Neuronal stem cell (in vitro differentiated cells): ENCODE measurements at regions not wholly inside any gene's neighbourhood (a gene's known extent, or its start where the extent isn't known, plus 50 kb on each side); places are given as distances from the start of the nearest gene placed in this dataset.
A peak's percentile ranks its signal among the peaks of the same experiment; 100 is the strongest.

Source experiments
- DNase-seq: peaks from one replicate; pipeline ENCODE4 v3.0.0-alpha.2; 2013; ENCODE audit warnings: low spot score
- H2AFZ ChIP-seq: one replicate; pipeline ENCODE4 v1.6.1; 2013; ENCODE audit warnings: mild to moderate bottlenecking, low read length, inconsistent platforms
- H2AK5ac ChIP-seq: 2 replicates; pipeline ENCODE4 v1.6.1; 2013; ENCODE audit warnings: low read depth, mild to moderate bottlenecking, inconsistent platforms, low read length, moderate library complexity, mixed read lengths
- H2BK120ac ChIP-seq: 2 replicates; pipeline ENCODE4 v1.6.1; 2013; ENCODE audit warnings: low read depth, mild to moderate bottlenecking, inconsistent platforms, low read length, moderate library complexity, mixed read lengths
- H2BK12ac ChIP-seq: one replicate; pipeline ENCODE4 v1.6.1; 2013; ENCODE audit warnings: low read length, inconsistent platforms
- H2BK15ac ChIP-seq: 2 replicates; pipeline ENCODE4 v1.6.1; 2013; ENCODE audit warnings: mild to moderate bottlenecking, low read length, inconsistent platforms, mixed read lengths
- H2BK5ac ChIP-seq: one replicate; pipeline ENCODE4 v1.6.1; 2013; ENCODE audit warnings: inconsistent platforms, mild to moderate bottlenecking, low read length, moderate library complexity
- H3K14ac ChIP-seq: one replicate; pipeline ENCODE4 v1.6.1; 2013; ENCODE audit warnings: low read length, inconsistent platforms
- H3K18ac ChIP-seq: 2 replicates; pipeline ENCODE4 v1.6.1; 2013; ENCODE audit warnings: low read length, inconsistent platforms
- H3K23ac ChIP-seq: 2 replicates; pipeline ENCODE4 v1.6.1; 2013; ENCODE audit warnings: low read depth, mild to moderate bottlenecking, mixed read lengths, low read length, inconsistent platforms; ENCODE audit not compliant: poor library complexity
- H3K27ac ChIP-seq: replicated peaks from 3 replicates; pipeline ENCODE4 v1.5.1; 2013; ENCODE audit warnings: low read length, inconsistent platforms
- H3K27me3 ChIP-seq, 3 experiments: 2 replicates each; pipeline ENCODE4 v1.6.1; 2013; ENCODE audit warnings: low read length in 3 of 3, mild to moderate bottlenecking in 2 of 3, inconsistent platforms in 1 of 3, low read depth in 1 of 3, mixed read lengths in 1 of 3, moderate library complexity in 1 of 3; ENCODE audit not compliant: control insufficient read depth in 3 of 3, insufficient read depth in 3 of 3
- H3K36me3 ChIP-seq, 2 donors: replicated peaks in 1 of 2; 2 replicates each; pipeline ENCODE4 v1.6.1; 2013; ENCODE audit warnings: low read length in 2 of 2; ENCODE audit not compliant: control insufficient read depth in 2 of 2, insufficient read depth in 2 of 2
- H3K4ac ChIP-seq: 2 replicates; pipeline ENCODE4 v1.6.1; 2013; ENCODE audit warnings: inconsistent platforms, mild to moderate bottlenecking, low read length, moderate library complexity
- H3K4me1 ChIP-seq, 2 donors: 1 replicate in 1 of 2; 2 replicates in 1 of 2; pipeline ENCODE4 v1.6.1; 2013; ENCODE audit warnings: low read length in 2 of 2, low read depth in 1 of 2; ENCODE audit not compliant: control insufficient read depth in 2 of 2, insufficient read depth in 1 of 2
- H3K4me2 ChIP-seq: one replicate; pipeline ENCODE4 v1.6.1; 2013; ENCODE audit warnings: mild to moderate bottlenecking, low read length, inconsistent platforms; ENCODE audit not compliant: insufficient read depth, poor library complexity, severe bottlenecking
- H3K4me3 ChIP-seq, 2 donors: 2 replicates each; pipeline ENCODE4 v1.5.1; 2013; ENCODE audit warnings: low read length in 2 of 2, mild to moderate bottlenecking in 2 of 2, inconsistent platforms in 1 of 2, moderate library complexity in 1 of 2
- H3K79me1 ChIP-seq: one replicate; pipeline ENCODE4 v1.6.1; 2013; ENCODE audit warnings: low read depth, mild to moderate bottlenecking, inconsistent platforms, low read length, moderate library complexity
- H3K9ac ChIP-seq: one replicate; pipeline ENCODE4 v1.6.1; 2013; ENCODE audit warnings: mild to moderate bottlenecking, low read depth, low read length, inconsistent platforms; ENCODE audit not compliant: poor library complexity
- H3K9me3 ChIP-seq, 2 donors: replicated peaks in 1 of 2; 2 replicates each; pipeline versions ENCODE3 to v1.6.1; 2013; ENCODE audit warnings: low read length in 2 of 2, mild to moderate bottlenecking in 2 of 2, inconsistent platforms in 1 of 2, low read depth in 1 of 2, mixed read lengths in 1 of 2, moderate library complexity in 1 of 2; ENCODE audit not compliant: control insufficient read depth in 2 of 2, insufficient read depth in 1 of 2
- H4K8ac ChIP-seq: one replicate; pipeline ENCODE4 v1.6.1; 2013; ENCODE audit warnings: low read depth, mild to moderate bottlenecking, inconsistent platforms, low read length, moderate library complexity
- H4K91ac ChIP-seq: one replicate; pipeline ENCODE4 v1.6.1; 2013; ENCODE audit warnings: low read length, low read depth, mild to moderate bottlenecking, inconsistent platforms; ENCODE audit not compliant: poor library complexity
- WGBS, 2 donors: extraction: QIAGEN DNeasy Blood & Tissue Kit; methylation state at CpG; one replicate each; pipeline ENCODE4 v1.1.7; 2013; ENCODE audit warnings: missing lambda C conversion rate in 2 of 2, mixed read lengths in 1 of 2; ENCODE audit not compliant: insufficient read length in 2 of 2, insufficient replicate concordance in 1 of 2; ENCODE audit errors: extremely low coverage in 2 of 2; 5-methylcytosine and 5-hydroxymethylcytosine counted together

DNA sequence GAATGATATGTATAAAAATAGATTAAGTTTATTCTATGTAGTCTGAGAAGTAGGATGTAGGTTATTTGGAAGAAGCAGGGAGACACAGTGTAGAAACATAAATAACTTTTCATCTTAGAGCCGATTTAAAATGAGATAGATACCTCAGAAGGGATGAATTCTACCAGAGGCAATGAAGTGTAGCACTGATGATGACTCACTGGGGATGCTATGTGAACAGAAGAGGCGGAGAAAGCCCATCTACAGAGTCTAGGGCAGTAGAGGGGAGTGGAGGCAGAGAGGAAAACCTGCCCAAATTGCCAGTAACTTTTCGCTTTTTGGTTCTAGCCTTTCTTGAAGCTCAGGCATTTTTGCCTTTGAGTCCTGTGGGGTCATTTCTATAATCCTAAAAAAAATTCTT, 451.8 kb downstream of the ATP23 start:
- H3K4ac ChIP-seq, result no peak overlapping the region
- H2BK12ac ChIP-seq, result no peak overlapping the region
- H3K4me1 ChIP-seq, result no peaks in the 10 kb centered on the region
- no peak overlapping the region for H2BK120ac ChIP-seq
- H3K9ac ChIP-seq, result no peak overlapping the region
- no peak overlapping the region for H4K91ac ChIP-seq
- no peak overlapping the region for H3K18ac ChIP-seq
- no peaks in the 10 kb centered on the region for H3K27me3 ChIP-seq
- no peak overlapping the region for H3K4me2 ChIP-seq
- H3K36me3 ChIP-seq, result no peaks in the 10 kb centered on the region
- no peak overlapping the region for H3K14ac ChIP-seq
- no peak overlapping the region for H3K23ac ChIP-seq
- peaks cover 0 to 2% of the 10 kb centered on the region in 2 donors for H3K9me3 ChIP-seq
- H2BK15ac ChIP-seq, result no peak overlapping the region
- no peak overlapping the region for H2AK5ac ChIP-seq
- no peak overlapping the region for H2BK5ac ChIP-seq
- DNase-seq, result no peak
- H4K8ac ChIP-seq, result no peak overlapping the region
- H3K79me1 ChIP-seq, result no peaks in the 10 kb centered on the region
- no peak overlapping the region for H3K27ac ChIP-seq
- H3K4me3 ChIP-seq, result no peak overlapping the region
- no CpG with 5 or more reads among the region's 3 CpGs for WGBS, 2 donors
- no peak overlapping the region for H2AFZ ChIP-seq

DNA sequence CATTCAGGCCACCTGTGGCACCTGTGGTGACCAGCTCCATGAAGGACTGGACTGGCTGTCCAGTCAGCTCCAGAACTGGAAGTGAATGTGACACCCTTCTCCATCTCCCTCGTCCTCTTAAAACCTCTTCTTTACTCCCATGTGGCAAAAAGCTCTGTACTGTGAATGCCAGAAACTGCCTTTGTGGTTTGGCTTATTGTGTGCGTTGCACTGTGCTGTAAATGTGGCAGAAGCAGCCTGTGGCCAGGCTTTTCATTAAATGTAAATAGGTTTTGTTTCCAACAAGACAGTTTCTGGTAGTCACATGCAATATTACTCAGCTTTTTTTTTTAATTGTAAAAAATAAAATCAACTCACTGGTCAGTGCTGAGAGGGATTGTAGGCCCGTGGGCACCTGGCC, 453.7 kb downstream of the ATP23 start:
- no peaks in the 10 kb centered on the region for H3K4me1 ChIP-seq
- no peak overlapping the region for H3K18ac ChIP-seq
- no peak overlapping the region for H3K9ac ChIP-seq
- H3K4me3 ChIP-seq, result peak overlapping the region in 1 of 2 donors; percentile 23
- no peak overlapping the region for H2BK5ac ChIP-seq
- H4K8ac ChIP-seq, result no peak overlapping the region
- no peaks in the 10 kb centered on the region for H3K27me3 ChIP-seq
- no peak overlapping the region for H3K27ac ChIP-seq
- peaks cover 0 to 2% of the 10 kb centered on the region in 2 donors for H3K9me3 ChIP-seq
- H2BK12ac ChIP-seq, result no peak overlapping the region
- no peak overlapping the region for H4K91ac ChIP-seq
- no peak overlapping the region for H3K4me2 ChIP-seq
- no peaks in the 10 kb centered on the region for H3K79me1 ChIP-seq
- no peak overlapping the region for H3K23ac ChIP-seq
- no peak for DNase-seq
- no CpG with 5 or more reads among the region's 3 CpGs for WGBS, 2 donors
- no peak overlapping the region for H3K14ac ChIP-seq
- no peak overlapping the region for H2AFZ ChIP-seq
- no peak overlapping the region for H2BK120ac ChIP-seq
- no peak overlapping the region for H2BK15ac ChIP-seq
- no peak overlapping the region for H2AK5ac ChIP-seq
- H3K4ac ChIP-seq, result no peak overlapping the region
- H3K36me3 ChIP-seq, result no peaks in the 10 kb centered on the region

DNA sequence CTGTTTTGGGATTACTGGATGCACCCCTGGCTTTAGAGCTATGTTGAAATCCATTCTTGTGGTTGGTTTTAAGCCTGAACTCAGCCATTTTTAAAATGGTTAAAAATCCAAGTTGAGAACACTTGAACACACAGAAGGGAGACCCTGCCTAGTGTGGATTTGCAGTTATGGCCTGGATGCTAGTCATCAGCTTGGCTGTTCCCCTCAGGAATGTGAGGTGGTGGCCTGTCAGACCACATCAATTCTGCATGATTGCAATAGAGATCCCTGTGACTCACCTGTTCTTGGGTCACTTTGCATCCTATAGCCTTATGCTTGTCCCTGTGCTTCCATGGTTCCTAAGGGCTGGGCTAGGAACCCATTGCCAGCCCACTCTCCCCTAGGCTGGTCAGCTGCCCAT, 454.1 kb downstream of the ATP23 start:
- H2AK5ac ChIP-seq, result no peak overlapping the region
- no peak overlapping the region for H2BK5ac ChIP-seq
- H4K8ac ChIP-seq, result no peak overlapping the region
- H3K14ac ChIP-seq, result no peak overlapping the region
- H2AFZ ChIP-seq, result no peak overlapping the region
- no peaks in the 10 kb centered on the region for H3K4me1 ChIP-seq
- no peak overlapping the region for H2BK15ac ChIP-seq
- no peak overlapping the region for H3K18ac ChIP-seq
- no peak overlapping the region for H4K91ac ChIP-seq
- no peak overlapping the region for H2BK120ac ChIP-seq
- H3K9me3 ChIP-seq, result peaks cover 0 to under 1% of the 10 kb centered on the region in 2 donors
- H3K9ac ChIP-seq, result no peak overlapping the region
- H3K27ac ChIP-seq, result no peak overlapping the region
- no peaks in the 10 kb centered on the region for H3K79me1 ChIP-seq
- H3K4me3 ChIP-seq, result peak overlapping the region in 1 of 2 donors; percentile 18
- H3K23ac ChIP-seq, result no peak overlapping the region
- H3K27me3 ChIP-seq, result no peaks in the 10 kb centered on the region
- no peak for DNase-seq
- no peaks in the 10 kb centered on the region for H3K36me3 ChIP-seq
- H3K4ac ChIP-seq, result no peak overlapping the region
- no peak overlapping the region for H3K4me2 ChIP-seq
- H2BK12ac ChIP-seq, result no peak overlapping the region

DNA sequence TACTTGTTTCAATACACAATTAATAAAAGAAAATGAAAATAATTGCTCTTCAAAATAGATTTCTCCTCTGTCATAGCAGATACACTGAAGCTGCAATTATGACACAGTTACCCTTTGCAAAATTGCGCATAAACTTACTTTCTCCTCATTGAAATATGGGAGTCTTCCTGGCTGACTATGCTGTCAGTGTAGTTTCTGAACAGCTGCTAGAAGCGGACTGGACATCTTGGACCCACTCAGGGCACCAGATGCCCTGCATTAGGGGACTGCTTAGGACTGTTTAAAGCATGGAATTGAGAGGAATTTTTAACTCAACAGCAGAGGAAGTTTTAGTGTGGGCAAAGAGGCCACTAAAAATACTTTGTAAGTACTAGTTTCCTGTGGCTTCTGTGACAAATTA, 454.9 kb downstream of the ATP23 start:
- Histone ChIP-seq H3K36me3 (no peaks in the 10 kb centered on the region), H3K9ac (no peak overlapping the region), H2AK5ac (no peak overlapping the region), H2BK120ac (no peak overlapping the region), H3K4me1 (no peaks in the 10 kb centered on the region), H3K79me1 (no peaks in the 10 kb centered on the region), H2AFZ (no peak overlapping the region), H3K23ac (no peak overlapping the region), H4K91ac (no peak overlapping the region), H2BK15ac (no peak overlapping the region), H2BK5ac (no peak overlapping the region), H3K4me2 (no peak overlapping the region), H3K18ac (no peak overlapping the region), H3K4ac (no peak overlapping the region), H3K27ac (no peak overlapping the region), H3K9me3 (no peaks in the 10 kb centered on the region), H4K8ac (no peak overlapping the region), H3K27me3 (no peaks in the 10 kb centered on the region), H2BK12ac (no peak overlapping the region), H3K14ac (no peak overlapping the region), H3K4me3 (no peak overlapping the region)
- no CpG with 5 or more reads among the region's 2 CpGs for WGBS, 2 donors
- no peak for DNase-seq
